AG09319 (cell line): ENCODE measurements at regions not wholly inside any gene's neighbourhood (a gene's known extent, or its start where the extent isn't known, plus 50 kb on each side); places are given as distances from the start of the nearest gene placed in this dataset.
"Not testable (repeated sequence)": the region's sequence is repeated elsewhere in the genome, so short reads cannot be mapped to it uniquely, and the experiment has no call there.

Experiments
- DNase-seq: peaks from one replicate; pipeline ENCODE4 v3.0.0-alpha.2; 2010; ENCODE audit warnings: low read depth; ENCODE audit errors: extremely low read depth
- TF ChIP-seq, protein P1 (sequence below): IDR thresholded peaks from 2 replicates; pipeline ENCODE4 v1.5.1; 2011; ENCODE audit warnings: low read depth, mild to moderate bottlenecking, inconsistent platforms, low read length, moderate library complexity

DNA sequence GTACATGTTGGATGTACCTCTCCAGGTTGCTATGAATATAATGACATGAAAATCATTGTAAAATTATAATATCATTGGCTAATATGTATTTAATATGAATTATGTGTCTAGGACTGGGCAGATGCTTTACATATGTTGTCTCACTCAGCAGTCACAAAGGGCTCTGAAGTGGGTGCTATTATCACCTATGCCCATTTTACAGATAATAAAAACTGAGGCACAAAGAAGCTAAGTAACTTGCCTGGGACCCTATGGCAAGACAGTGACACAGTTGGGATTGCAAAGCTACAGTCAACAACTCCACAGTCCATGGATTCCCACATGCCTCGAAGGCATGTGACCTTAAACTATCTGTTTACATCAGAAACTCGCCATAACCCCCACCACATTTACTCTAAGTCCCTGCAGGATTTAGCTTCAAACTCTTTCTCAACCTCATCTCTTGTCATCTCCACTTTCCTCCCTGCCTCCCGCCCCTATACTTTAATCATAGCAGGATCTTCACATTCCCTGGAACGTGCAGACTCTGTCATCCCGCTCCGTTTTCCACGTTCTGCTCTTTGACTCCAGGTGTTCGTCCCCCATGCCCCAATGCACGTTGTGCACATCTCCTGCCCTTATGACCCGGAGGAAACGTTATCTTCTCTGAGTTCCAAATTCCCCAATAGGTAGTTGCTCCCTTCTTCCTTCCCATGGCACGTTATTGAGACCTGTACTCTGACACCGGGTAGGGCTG, 143.0 kb upstream of the NRIP1 start:
- TF ChIP-seq, protein P1, sequence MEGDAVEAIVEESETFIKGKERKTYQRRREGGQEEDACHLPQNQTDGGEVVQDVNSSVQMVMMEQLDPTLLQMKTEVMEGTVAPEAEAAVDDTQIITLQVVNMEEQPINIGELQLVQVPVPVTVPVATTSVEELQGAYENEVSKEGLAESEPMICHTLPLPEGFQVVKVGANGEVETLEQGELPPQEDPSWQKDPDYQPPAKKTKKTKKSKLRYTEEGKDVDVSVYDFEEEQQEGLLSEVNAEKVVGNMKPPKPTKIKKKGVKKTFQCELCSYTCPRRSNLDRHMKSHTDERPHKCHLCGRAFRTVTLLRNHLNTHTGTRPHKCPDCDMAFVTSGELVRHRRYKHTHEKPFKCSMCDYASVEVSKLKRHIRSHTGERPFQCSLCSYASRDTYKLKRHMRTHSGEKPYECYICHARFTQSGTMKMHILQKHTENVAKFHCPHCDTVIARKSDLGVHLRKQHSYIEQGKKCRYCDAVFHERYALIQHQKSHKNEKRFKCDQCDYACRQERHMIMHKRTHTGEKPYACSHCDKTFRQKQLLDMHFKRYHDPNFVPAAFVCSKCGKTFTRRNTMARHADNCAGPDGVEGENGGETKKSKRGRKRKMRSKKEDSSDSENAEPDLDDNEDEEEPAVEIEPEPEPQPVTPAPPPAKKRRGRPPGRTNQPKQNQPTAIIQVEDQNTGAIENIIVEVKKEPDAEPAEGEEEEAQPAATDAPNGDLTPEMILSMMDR: no peak
- no peak for DNase-seq

DNA sequence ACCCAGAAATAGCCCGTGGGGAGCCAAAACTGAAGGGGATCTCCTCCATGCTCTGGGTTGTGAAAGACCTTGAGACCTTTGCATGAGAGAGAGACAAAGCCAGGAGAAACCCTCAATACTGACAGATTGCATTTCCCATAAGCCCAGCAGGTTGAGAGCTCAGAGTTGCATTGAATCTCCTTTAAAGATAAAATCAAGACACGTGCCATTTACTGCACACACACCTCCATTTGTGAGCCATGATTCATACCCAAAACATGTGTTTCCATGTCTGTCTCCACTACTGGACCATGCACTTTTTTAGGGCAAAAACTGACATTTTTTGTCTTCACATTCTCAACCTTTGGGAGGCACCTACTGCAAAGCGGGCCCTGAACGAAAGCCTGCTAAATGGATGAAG, 144.0 kb upstream of the NRIP1 start:
- no peak for DNase-seq
- TF ChIP-seq, protein P1: no peak

DNA sequence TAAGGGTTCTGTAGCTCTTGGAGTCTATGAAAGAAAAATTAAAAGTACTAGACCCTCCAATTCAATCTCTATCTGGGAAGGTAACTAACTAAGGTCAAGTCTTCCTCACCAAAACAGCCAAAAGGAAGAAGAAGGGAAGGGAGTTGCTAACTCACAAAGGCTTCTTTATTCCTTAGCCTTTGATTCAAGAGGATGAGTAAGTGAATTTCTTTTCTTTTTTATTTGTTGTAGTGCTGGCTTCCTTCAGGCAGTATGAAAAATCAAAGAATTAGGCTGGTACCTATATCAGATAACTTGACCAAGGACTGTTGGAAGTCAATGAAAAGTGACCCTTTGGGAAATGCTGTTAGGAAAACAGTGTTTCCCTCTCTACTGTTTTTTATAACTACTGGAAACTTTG, 144.4 kb upstream of the NRIP1 start:
- DNase-seq: no peak
- TF ChIP-seq, protein P1: no peak

DNA sequence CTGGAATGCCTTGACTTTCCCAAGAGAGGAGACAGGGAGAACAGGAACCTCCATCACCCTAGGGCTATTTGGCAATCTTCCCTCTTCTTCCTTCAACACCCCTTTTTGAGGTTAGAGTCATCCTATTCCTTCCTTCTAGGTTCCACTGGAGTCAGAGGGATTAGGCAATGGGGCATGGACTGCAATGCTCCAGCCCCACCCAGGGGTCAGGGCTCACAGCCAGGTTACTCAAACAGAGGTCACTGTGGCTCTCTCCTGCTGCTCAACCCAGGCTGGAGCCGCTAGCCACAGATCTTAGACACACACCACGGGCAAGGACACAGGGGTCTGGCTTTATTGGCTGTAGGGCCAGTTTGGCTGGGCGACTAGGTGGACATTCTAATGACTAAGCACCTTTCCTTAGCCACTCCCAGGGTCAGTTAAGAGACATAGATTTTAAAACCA, 145.5 kb upstream of the NRIP1 start:
- TF ChIP-seq, protein P1: no peak
- DNase-seq: peak; percentile 15

DNA sequence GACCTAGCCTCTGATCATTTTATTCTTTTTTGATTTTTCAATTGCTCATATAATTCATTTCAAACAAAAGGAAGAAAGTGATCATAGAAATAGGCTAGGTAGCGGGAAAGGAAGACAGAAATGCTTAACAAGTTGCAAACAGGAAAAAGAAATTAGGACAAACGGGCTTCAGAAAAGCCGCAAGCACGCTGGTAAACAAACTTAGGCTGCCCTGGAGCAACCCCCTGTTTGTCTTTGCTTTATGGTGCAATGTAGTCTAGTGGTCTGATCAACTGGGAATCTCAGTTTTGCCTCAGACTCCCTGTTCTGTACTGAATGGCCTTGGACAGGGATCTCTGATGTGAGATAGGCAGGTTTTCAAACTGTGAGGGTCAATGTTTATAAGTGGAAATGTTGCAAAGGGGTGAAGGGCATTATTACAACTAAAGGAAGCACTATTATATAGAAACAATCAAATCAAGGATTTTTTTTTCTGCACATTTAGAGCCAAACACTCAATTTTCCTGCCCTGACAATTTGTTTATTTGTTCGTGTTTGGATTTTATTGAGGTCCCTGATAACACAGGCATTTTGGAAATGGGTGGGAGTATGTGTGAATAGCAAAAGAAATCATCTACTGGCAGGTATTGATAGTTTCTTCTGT, 146.8 kb upstream of the NRIP1 start:
- TF ChIP-seq, protein P1: no peak
- no peak for DNase-seq

DNA sequence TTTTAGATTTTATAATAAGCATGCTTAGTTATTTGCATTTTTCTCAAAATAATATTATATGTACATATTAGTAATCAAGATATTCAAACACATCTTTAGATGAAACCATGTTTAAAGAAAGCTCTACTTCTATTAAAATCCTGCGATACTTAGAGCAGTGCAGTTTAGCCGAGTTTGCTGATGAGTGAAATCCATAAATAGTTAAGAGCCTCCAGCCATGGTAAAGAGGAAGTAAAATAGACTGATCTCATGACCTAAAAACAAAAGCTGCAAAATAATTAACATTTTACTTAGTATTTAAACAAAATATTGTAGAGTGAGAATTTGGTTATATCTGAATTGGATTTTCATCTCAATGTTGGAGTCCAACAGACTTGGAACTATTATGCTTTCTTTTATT, 147.4 kb upstream of the NRIP1 start:
- TF ChIP-seq, protein P1: no peak
- no peak for DNase-seq

DNA sequence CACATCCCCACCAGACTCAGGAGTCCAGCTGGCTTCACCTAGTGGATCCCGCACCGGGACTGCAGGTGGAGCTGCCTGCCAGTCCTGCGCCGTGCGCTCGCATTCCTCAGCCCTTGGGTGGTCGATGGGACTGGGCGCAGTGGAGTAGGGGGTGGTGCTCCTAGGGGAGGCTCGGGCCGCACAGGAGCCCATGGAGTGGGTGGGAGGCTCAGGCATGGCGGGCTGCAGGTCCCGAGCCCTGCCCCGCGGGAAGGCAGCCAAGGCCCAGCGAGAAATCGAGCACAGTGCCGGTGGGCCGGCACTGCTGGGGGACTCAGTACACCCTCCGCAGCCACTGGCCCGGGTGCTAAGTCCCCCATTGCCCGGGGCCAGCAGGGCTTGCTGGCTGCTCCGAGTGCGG, 153.7 kb upstream of the NRIP1 start:
- not testable (repeated sequence) for DNase-seq
